SK-N-SH treated with all-trans-retinoic acid at 6 μM for 48 hours (cell line): ENCODE measurements at regions not wholly inside any gene's neighbourhood (a gene's known extent, or its start where the extent isn't known, plus 50 kb on each side); places are given as distances from the start of the nearest gene placed in this dataset.

ENCODE experiments used
- ARNTL ChIP-seq: fragments of 450-650 bp; formaldehyde crosslinking; IDR thresholded peaks from 2 replicates; pipeline ENCODE4 v1.5.0; 2020; ENCODE audit warnings: low read depth, mild to moderate bottlenecking, moderate library complexity, borderline replicate concordance
- ESRRG ChIP-seq: fragments of 250-450 bp; sonication (Bioruptor Pico); IDR thresholded peaks from 2 replicates; pipeline ENCODE4 v1.6.1; 2021; ENCODE audit warnings: mild to moderate bottlenecking
- ZC3H10 ChIP-seq: fragments of 250-450 bp; sonication (Bioruptor Pico); IDR thresholded peaks from 2 replicates; pipeline ENCODE4 v1.5.1; 2021; ENCODE audit warnings: mild to moderate bottlenecking, moderate library complexity
- ZNF70 ChIP-seq: fragments of 450-650 bp; formaldehyde crosslinking; IDR thresholded peaks from 2 replicates; pipeline ENCODE4 v1.5.0; 2020; ENCODE audit warnings: mild to moderate bottlenecking, moderate library complexity

DNA sequence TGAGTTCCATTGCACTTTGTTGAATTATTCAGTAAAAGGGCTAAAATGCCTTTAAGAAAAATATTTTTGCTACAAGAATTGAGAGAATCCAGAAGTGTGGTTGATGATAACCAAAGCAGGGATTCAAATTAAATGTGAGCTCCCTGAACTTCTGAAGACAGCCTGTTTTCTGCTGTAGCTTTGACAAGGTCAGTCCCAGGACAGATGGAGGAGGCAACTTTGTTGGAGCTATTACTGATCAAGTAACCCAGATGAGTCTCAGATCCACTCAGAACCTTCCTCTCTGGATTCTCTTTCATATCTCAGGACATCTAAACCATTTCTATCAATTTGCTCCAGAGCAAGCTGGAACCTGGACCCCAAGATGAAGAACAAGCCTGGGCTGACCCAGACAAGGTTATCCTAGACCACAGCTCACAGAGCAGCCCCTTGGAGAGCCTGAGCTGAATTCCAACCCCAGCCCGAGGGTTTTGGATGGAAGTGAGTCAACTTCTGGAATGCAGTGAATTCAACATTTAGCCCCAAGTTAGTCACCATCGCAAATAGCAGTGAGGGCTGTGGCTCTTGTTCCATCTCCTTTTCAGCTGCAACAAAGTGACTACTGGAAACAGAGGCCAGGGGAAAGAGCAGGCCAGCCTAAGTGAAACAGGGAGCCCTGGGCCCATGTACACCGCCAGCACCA is 137.8 kb upstream of the TSC22D1 start:
- TF ChIP-seq ZC3H10 (CRISPR knock-in tag) = no peak
- no peak for TF ChIP-seq ZNF70 (CRISPR knock-in tag)
- TF ChIP-seq ESRRG = no peak
- no peak for TF ChIP-seq ARNTL
